Transverse colon (tissue), 4 donors: ENCODE measurements at regions not wholly inside any gene's neighbourhood (a gene's known extent, or its start where the extent isn't known, plus 50 kb on each side); places are given as distances from the start of the nearest gene placed in this dataset.

ENCODE experiments used
- EP300 ChIP-seq: sonication (generic); formaldehyde crosslinking; IDR thresholded peaks from one replicate; pipeline ENCODE4 v1.6.1; 2017; ENCODE audit warnings: antibody characterized with exemption, low read depth
- POLR2A ChIP-seq: fragments of 450-650 bp; IDR thresholded peaks from one replicate; pipeline ENCODE4 v1.6.1; 2016; ENCODE audit warnings: antibody characterized with exemption, mild to moderate bottlenecking, moderate library complexity
- POLR2AphosphoS5 ChIP-seq, 3 donors: sonication (generic); formaldehyde crosslinking; IDR thresholded peaks; one replicate each; pipeline ENCODE4 v1.6.1; 2016; ENCODE audit warnings: antibody characterized with exemption in 3 of 3
- TF ChIP-seq, protein P1 (sequence below), 5 experiments: fragments of 200-600 bp in 3 of 5; fragments of 450-650 bp in 2 of 5; sonication (generic) in 3 of 5; IDR thresholded peaks; 1 replicate in 2 of 5; 2 replicates in 3 of 5; pipeline ENCODE4 v1.5.1; 2016 to 2017; ENCODE audit warnings: antibody characterized with exemption in 5 of 5, inconsistent platforms in 3 of 5, mild to moderate bottlenecking in 2 of 5, moderate library complexity in 1 of 5

- TF ChIP-seq, protein P1, sequence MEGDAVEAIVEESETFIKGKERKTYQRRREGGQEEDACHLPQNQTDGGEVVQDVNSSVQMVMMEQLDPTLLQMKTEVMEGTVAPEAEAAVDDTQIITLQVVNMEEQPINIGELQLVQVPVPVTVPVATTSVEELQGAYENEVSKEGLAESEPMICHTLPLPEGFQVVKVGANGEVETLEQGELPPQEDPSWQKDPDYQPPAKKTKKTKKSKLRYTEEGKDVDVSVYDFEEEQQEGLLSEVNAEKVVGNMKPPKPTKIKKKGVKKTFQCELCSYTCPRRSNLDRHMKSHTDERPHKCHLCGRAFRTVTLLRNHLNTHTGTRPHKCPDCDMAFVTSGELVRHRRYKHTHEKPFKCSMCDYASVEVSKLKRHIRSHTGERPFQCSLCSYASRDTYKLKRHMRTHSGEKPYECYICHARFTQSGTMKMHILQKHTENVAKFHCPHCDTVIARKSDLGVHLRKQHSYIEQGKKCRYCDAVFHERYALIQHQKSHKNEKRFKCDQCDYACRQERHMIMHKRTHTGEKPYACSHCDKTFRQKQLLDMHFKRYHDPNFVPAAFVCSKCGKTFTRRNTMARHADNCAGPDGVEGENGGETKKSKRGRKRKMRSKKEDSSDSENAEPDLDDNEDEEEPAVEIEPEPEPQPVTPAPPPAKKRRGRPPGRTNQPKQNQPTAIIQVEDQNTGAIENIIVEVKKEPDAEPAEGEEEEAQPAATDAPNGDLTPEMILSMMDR (IDR thresholded peaks at IDR 0.05): no peak
- TF ChIP-seq POLR2AphosphoS5 (IDR thresholded peaks at IDR 0.05): no peak
- no peak for TF ChIP-seq POLR2A
- TF ChIP-seq EP300: no peak
Observed at GRCh38 chr6:92176666-92177065, 1242.7 kb downstream of the EPHA7 start.
